ENCODE measurements at regions not wholly inside any gene's neighbourhood (a gene's known extent, or its start where the extent isn't known, plus 50 kb on each side); places are given as distances from the start of the nearest gene placed in this dataset.
A peak's percentile ranks its signal among the peaks of the same experiment; 100 is the strongest.
"Not testable (repeated sequence)": the region's sequence is repeated elsewhere in the genome, so short reads cannot be mapped to it uniquely, and the experiment has no call there.

- no peak for DNase-seq
These were observed 211.2 kb upstream of the LRIG3 start for GRCh38 chr12:59131462-59131861.

- no peak for DNase-seq
These were observed 202.5 kb upstream of the LRIG3 start for GRCh38 chr12:59122784-59123183.

- DNase-seq, result no peak
These were observed 201.1 kb upstream of the LRIG3 start for GRCh38 chr12:59121451-59121850.

- DNase-seq, result no peak
These were observed 199.4 kb upstream of the LRIG3 start for GRCh38 chr12:59119676-59120075.

- no peak for DNase-seq
These were observed 198.1 kb upstream of the LRIG3 start for GRCh38 chr12:59118356-59118755.

GRCh38 chr12:59115995-59116394, 195.7 kb upstream of the LRIG3 start:
- no peak for DNase-seq

- DNase-seq, result no peak
These were observed 195.2 kb upstream of the LRIG3 start for GRCh38 chr12:59115526-59115925.

GRCh38 chr12:59113831-59114615, 193.7 kb upstream of the LRIG3 start:
- DNase-seq, result peak; percentile 83

GRCh38 chr12:59111851-59112250, 191.5 kb upstream of the LRIG3 start:
- no peak for DNase-seq

GRCh38 chr12:59108516-59108915, 188.2 kb upstream of the LRIG3 start:
- DNase-seq, result not testable (repeated sequence)

- no peak for DNase-seq
These were observed 180.3 kb upstream of the LRIG3 start for GRCh38 chr12:59100585-59100984.

GRCh38 chr12:59097876-59098275, 177.6 kb upstream of the LRIG3 start:
- no peak for DNase-seq

GRCh38 chr12:59096246-59096645, 175.9 kb upstream of the LRIG3 start:
- no peak for DNase-seq

- DNase-seq, result no peak
These were observed 172.9 kb upstream of the LRIG3 start for GRCh38 chr12:59093073-59093772.

GRCh38 chr12:59088673-59089072, 168.4 kb upstream of the LRIG3 start:
- no peak for DNase-seq

GRCh38 chr12:59087691-59088090, 167.4 kb upstream of the LRIG3 start:
- no peak for DNase-seq

GRCh38 chr12:59087077-59087673, 166.9 kb upstream of the LRIG3 start:
- no peak for DNase-seq

- DNase-seq, result no peak
These were observed 165.8 kb upstream of the LRIG3 start for GRCh38 chr12:59086126-59086525.

- no peak for DNase-seq
These were observed 165.4 kb upstream of the LRIG3 start for GRCh38 chr12:59085690-59086089.

- no peak for DNase-seq
These were observed 164.4 kb upstream of the LRIG3 start for GRCh38 chr12:59084511-59085375.

GRCh38 chr12:59082952-59083351, 162.6 kb upstream of the LRIG3 start:
- DNase-seq, result no peak

GRCh38 chr12:59080101-59080500, 159.8 kb upstream of the LRIG3 start:
- DNase-seq, result no peak

- no peak for DNase-seq
These were observed 159.2 kb upstream of the LRIG3 start for GRCh38 chr12:59079472-59079871.

Data from midbrain (tissue), 1 donor.